GM18907 (cell line): ENCODE measurements at regions not wholly inside any gene's neighbourhood (a gene's known extent, or its start where the extent isn't known, plus 50 kb on each side); places are given as distances from the start of the nearest gene placed in this dataset.
"Not testable (repeated sequence)": the region's sequence is repeated elsewhere in the genome, so short reads cannot be mapped to it uniquely, and the experiment has no call there.

Experiments
- ATAC-seq: cut with Tn5 transposase; IDR thresholded peaks from one replicate; pipeline ENCODE4 v1.9.1; 2021; ENCODE audit warnings: mild to moderate bottlenecking, moderate library complexity; ENCODE audit not compliant: unreplicated experiment

GRCh38 chr18:73043611-73044010 is 175.8 kb upstream of the NETO1 start:
- ATAC-seq: no peak

- no peak for ATAC-seq
Observed at GRCh38 chr18:73043211-73043610, 175.4 kb upstream of the NETO1 start.

DNA sequence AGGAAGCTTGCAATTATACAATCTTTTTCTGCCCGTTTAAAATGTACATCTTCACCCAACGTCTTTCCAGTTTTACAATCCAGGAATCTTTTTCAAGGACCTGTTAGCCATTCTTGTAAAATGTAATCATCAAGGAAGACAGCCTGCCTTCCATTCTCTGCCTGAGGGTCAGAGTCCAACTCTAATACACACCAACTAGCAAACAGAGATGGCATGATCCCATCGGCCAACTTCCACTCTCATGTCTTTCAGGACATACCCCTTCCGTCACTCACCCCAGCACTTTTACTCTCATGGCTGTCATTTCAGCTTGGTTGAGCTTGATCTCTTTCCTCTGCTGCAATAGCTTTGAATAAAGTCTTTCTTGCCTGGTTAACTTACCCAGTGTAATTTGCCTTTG is 172.5 kb upstream of the NETO1 start:
- no peak for ATAC-seq

GRCh38 chr18:73038336-73038735 is 170.5 kb upstream of the NETO1 start:
- ATAC-seq: no peak

DNA sequence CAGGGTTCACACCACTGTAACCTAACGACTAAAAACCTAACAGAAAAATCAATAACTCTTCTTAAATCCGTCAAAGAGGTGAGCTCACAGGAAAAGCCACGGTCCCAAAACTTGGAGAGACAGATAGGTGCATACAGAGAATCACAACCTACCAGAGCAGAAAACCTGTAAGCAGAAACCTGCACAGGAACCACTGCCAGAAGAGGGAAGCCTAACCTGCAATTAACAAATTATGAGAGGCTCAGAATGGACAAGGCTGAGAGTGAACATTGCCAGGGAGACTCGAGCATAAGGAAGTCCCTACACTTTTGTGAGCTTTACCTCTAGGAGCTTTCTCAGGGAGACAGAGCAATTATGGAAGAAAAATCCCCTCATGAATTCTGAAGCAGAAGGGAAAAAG is 156.2 kb upstream of the NETO1 start:
- ATAC-seq: no peak

DNA sequence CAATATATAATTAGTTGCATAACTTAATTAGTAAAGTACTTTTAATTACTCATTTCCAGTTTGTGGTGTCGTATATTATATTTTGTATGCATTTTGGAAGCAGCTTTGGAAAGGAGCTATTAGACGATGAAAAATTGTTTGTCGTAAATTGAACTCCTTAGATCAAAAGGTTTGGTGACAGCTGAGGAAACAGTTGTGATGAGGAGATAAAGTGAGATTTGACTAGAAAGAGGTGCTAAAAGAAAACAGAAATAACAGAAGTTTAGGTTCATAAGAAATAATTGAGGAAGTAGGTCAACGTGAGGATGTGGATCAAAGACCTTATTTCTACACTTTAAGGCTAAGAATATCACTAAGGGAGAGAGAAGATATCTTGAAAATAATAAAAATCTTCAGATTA is 141.9 kb upstream of the NETO1 start:
- ATAC-seq: no peak

- ATAC-seq: no peak
Observed at GRCh38 chr18:73007915-73008308, 140.1 kb upstream of the NETO1 start.

- ATAC-seq: no peak
Observed at GRCh38 chr18:73007195-73007914, 139.6 kb upstream of the NETO1 start.

- no peak for ATAC-seq
Observed at GRCh38 chr18:73006331-73006730, 138.5 kb upstream of the NETO1 start.

DNA sequence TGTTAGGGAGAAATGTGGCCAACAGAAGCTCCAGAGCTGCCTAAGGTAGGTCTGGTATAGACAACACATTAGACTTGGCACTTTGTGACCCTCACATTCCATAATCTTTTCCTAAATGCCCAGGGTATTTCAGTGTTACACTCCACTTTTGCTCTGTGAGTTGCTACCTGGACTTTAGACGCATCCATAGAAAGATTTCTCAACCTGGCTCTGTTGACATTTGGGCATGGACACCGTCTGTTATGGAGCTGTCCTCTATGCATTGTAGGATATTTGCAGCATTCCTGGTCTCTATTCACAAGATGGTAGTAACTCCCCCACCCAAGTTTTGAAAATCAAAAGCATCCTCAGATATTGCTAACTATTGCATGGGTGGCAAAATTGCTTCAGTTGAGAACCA is 136.5 kb upstream of the NETO1 start:
- no peak for ATAC-seq

GRCh38 chr18:72999971-73000607 is 132.3 kb upstream of the NETO1 start:
- ATAC-seq: no peak

DNA sequence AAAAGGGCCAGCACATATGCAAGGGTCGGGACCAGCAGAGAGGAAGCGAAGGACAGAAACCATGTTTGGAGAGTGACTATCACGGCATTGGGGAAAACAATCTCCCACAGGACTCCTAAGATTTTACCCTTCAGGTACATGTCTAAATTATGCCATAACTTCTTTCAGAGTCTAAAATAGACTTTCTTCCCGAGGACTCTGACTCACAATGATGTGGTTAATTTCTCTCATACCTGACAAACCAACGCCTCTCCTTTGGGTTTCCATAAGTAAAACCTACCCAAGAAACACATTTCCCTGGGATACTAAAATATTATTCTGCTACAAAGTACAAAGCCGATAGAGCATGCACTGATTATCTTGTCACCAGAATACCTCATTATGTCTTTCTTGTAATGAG is 127.8 kb upstream of the NETO1 start:
- no peak for ATAC-seq

- ATAC-seq: no peak
Observed at GRCh38 chr18:72993250-72993649, 125.5 kb upstream of the NETO1 start.

- no peak for ATAC-seq
Observed at GRCh38 chr18:72991379-72991778, 123.6 kb upstream of the NETO1 start.

GRCh38 chr18:72987570-72987969 is 119.8 kb upstream of the NETO1 start:
- not testable (repeated sequence) for ATAC-seq

- no peak for ATAC-seq
Observed at GRCh38 chr18:72986103-72986502, 118.3 kb upstream of the NETO1 start.

DNA sequence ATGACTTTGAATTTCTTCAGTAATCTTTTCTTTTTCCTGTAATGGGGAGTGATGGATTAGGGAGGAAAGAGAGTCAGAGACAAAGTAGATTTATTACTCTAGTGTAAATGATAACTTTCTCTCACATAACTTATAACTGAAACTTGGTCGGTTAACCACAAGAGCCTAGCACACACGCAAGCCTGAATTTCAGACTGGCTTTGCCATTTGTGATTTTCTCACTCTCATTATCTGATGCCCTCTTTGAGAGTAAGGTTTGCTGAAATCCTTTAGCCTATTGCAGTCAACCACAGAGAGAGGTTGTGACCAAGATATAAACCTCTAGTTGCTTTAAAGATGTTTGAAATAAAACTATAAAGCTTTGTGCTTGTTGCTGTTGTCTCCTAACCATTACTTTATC is 117.9 kb upstream of the NETO1 start:
- peak; percentile 76 for ATAC-seq

GRCh38 chr18:72984290-72984689 is 116.5 kb upstream of the NETO1 start:
- ATAC-seq: no peak

- no peak for ATAC-seq
Observed at GRCh38 chr18:72973841-72974240, 106.1 kb upstream of the NETO1 start.

GRCh38 chr18:72965616-72966015 is 97.8 kb upstream of the NETO1 start:
- ATAC-seq: no peak

GRCh38 chr18:72958195-72958594 is 90.4 kb upstream of the NETO1 start:
- not testable (repeated sequence) for ATAC-seq

DNA sequence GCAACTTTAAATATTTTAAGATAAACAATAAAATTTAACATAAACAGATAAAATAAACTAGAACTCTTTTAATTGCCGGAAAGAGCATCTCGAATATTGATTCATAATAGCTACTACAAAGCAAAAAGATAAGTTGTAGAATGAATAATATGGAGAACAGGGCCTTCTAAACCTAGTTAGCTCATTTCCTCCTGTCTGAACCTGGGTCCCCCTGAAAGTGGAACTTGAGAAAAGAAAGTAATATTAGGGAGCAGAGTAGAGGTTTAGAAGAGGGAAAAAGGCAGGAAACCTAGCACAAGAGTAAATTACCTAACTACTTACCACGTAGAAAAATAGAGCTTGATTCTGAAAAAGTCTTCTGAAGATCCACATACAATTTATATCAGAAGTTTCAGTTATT is 80.7 kb upstream of the NETO1 start:
- ATAC-seq: no peak

GRCh38 chr18:72942766-72943165 is 75.0 kb upstream of the NETO1 start:
- ATAC-seq: no peak
